GM18502 (cell line): ENCODE measurements at regions not wholly inside any gene's neighbourhood (a gene's known extent, or its start where the extent isn't known, plus 50 kb on each side); places are given as distances from the start of the nearest gene placed in this dataset.

Experiments
- ATAC-seq: cut with Tn5 transposase; IDR thresholded peaks from one replicate; pipeline ENCODE4 v1.9.1; 2021; ENCODE audit warnings: mild to moderate bottlenecking; ENCODE audit not compliant: unreplicated experiment, poor library complexity

DNA sequence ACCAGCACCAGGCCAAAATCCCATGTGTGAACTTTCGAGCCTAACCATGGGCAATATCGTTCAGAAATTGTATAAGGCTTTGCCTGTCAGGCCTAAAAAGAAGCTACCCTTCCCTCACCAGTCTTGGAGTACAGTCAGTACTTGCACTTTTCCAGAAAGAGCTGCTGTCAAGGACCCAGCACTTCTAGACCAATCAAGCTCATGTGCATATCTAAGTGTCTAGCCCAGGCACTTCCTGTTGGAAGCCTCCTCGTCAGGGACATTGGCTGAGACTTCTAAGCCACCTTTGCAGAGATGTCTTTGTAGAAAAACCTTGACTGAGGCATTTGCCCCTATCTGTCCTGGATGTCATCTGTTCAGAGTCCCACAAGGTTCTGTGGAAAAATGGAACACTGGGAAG is 1930.5 kb downstream of the EFNA5 start:
- ATAC-seq, result no peak

- ATAC-seq, result no peak
Observed at GRCh38 chr5:105739732-105740131, 1931.0 kb downstream of the EFNA5 start.

DNA sequence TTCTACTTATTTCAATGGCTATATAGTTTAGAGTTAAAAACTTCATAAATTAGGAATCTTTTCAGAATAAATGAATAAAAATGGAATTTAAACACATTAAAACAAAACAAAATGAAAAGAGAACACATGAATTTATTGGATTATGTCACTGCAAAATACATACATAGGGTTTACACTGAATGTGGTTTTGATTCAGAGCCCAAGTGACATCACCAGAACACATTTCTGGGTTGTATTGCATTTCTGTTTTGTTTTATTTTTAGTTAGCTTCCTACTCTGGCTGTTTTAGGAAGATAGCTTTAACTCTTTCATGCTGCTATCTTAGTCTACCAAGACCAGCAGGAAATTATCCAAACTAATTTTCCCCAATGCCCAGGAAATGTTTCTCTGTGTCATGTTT is 1935.0 kb downstream of the EFNA5 start:
- ATAC-seq, result no peak

DNA sequence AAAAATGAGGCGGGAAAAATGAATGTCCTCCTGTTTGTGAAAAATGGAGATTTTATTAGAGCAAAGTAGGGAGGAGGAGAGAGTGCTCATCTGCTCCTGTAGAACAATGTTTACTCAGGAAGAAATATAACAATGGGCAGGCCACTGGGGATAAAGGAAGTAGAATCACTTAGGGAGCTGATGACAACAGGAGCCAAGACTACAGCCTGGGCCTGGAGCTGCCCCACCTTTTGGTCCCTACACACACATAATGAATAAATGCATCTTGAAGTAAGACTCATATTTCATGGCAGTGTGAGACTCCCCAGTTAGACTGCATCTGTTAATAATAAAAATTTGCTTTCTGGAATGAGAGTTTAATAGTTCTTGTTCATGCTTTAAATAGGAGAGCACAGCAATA is 1939.8 kb downstream of the EFNA5 start:
- no peak for ATAC-seq

GRCh38 chr5:105726093-105726492 is 1944.6 kb downstream of the EFNA5 start:
- ATAC-seq, result no peak

GRCh38 chr5:105708442-105708841 is 1962.3 kb downstream of the EFNA5 start:
- no peak for ATAC-seq

DNA sequence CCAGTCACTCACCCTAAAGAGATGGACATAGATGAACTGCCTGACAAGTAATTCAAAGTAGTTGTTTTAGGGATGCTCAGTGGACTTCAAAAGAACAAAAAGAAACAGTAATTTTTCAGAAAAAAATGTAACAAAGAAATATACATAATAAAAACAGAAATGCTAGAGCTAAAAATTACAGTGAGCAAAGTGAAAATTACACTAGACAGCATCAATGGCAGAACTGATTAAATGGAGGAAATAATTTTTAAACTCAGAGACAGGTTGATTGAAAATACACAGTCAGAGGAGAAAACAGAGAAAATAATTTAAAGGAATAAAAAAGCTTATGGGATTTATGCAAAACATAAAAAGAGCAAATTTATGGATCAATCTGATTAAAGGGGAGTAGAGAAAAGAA is 1968.4 kb downstream of the EFNA5 start:
- ATAC-seq, result no peak

DNA sequence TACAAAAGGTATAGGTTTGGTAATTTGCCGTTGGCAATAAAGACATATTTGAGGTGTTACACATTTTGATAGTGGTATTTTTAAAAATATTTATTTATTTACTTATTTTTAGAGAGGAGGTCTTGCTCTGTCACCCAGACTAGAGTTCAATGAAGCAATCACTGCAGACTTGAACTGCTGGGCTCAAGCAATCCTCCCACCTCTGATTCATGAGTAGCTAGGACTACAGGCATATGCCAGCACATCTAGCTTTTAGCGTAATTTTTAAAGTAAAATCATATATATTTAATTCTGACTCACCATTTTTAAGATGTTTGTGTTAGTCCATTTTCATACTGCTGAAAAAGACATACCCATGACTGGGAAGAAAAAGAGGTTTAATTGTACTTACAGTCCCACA is 1974.3 kb downstream of the EFNA5 start:
- ATAC-seq, result no peak

DNA sequence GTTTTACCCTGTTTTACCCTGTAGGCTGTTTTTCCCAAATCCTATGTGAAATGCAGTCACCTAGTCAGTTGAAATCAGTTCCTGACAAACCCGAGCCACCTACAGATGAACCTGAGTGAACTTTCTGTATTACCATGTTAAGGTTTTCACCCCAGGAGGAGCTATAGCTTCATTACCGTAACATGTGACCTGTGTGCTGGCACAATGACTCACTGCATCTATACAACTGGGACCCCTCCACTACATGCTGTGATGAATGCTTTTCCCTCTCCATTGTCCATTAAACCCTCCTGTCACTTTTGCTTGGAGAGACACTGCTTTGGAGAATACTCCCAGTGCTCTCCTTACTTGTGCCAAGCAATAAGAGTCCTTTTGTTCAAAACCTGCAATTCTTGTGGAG is 1974.8 kb downstream of the EFNA5 start:
- ATAC-seq, result no peak

GRCh38 chr5:105689596-105689995 is 1981.1 kb downstream of the EFNA5 start:
- ATAC-seq, result no peak

GRCh38 chr5:105688227-105688792 is 1982.4 kb downstream of the EFNA5 start:
- ATAC-seq, result no peak

DNA sequence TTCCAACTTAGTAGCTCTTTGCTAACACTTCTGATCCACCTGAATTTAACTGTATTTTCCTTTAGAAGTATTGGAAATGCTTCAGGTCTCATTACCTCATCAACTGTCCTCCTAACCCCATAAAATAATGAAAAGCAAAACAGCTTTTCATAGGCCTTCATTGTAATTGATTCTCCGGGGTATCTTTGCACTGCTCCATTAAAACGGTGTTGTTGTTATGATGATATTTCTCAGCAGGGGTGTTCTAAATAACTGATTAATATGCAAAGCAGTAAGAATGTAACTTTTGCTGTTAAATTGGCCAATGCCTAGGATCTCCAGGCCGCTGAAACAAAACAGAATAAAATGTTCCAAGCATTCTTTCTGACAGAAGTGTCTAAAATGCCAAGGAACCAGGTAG is 1983.2 kb downstream of the EFNA5 start:
- no peak for ATAC-seq

DNA sequence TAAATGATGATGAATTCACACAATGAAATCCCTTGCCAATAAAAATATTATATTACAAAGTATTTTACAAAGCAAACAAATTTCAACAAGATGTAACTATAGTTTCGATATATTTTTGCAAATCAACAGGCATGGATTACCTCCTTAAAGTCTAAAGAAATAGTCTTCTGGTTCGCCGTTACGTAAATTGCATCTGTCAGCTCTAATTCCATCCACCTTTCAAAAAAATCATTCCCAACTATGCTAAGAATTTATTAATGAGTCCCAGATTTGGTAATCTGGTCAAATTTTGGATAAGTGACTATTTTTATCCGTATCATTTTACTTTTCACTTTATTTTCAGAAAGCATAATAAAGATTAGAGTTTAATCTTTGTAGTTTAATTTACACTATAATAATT is 1984.9 kb downstream of the EFNA5 start:
- ATAC-seq, result no peak

GRCh38 chr5:105684799-105685198 is 1985.9 kb downstream of the EFNA5 start:
- no peak for ATAC-seq

DNA sequence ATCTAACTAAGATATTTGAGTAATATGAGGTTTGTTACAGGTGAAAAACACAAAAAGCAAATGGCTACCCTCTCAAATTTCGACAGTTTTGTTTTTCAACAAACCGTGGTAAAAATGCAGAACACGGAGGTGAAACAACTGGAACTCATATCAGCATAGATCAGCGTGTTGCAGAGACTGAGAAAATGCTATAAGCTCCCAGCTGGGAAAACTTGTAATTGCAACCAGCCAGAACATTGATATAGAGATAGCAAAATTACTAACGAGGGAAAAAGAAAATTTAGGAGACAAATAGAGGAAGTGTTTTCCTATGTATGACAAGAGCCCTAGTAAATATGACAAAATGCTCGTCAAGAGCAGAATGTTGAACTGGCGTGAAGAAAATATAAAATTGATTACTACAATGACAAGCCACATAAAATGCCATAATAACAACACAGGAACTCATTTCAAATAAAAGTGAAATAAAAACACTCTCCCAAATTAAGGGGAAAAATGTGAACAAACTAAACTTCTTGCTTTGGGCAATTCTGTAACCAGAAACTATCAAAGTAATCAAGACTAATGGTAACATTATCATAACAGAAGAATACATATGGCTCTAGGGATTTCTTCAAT is 1989.8 kb downstream of the EFNA5 start:
- no peak for ATAC-seq

DNA sequence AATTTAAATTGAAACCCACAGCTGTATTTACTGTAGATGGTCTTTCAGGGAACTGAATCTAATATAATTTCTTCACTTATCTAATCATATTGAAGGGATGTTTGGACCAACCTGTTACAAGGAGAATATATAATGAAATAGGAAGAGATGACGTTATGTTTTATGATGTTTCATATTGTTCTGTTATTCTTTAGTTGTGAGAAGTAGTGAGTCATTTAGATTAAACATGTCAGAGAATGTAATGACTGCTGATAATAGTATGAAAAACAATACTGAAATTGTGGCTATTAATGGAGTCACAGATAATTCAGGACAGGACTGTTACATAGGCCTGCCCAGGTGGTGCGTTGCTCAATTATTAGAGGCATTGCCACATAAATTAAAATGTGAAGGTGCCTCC is 1993.4 kb downstream of the EFNA5 start:
- no peak for ATAC-seq

- no peak for ATAC-seq
Observed at GRCh38 chr5:105670596-105670995, 2000.1 kb downstream of the EFNA5 start.

DNA sequence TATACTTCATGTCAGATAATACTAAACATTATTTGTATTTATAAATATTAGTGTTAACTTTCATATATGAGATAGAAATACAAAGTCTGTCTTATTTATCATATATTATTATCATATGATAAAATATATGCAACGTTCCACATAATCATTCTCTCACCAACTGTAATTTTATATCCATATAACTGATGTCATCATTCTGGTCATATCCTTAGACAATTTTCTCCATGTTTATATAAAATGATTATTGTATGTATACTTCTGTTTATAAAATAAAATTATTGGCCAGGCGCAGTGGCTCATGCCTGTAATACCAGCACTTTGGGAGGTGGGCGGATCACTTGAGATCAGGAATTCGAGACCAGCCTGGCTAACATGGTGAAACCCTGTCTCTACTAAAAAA is 2007.1 kb downstream of the EFNA5 start:
- ATAC-seq, result no peak

DNA sequence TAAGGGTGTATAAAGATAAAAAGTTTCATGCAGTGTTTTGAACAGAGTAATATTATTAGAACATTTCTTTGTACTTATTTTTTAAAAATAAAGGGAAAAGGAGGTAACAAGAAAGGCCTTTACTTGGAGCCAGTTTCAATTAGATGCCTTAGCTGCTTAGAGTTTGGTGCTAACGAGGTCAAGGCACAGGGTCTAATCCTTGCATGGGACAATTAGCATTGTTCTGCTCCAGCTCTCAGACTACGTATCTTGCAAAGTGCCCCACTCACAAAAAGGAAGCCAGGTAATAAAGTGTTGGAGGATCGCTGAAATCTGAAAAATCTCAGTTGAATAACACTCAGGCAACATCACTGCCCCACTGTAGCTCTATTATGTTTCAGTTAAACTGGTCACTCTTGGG is 2011.3 kb downstream of the EFNA5 start:
- no peak for ATAC-seq

GRCh38 chr5:105640328-105640727 is 2030.4 kb downstream of the EFNA5 start:
- ATAC-seq, result no peak

DNA sequence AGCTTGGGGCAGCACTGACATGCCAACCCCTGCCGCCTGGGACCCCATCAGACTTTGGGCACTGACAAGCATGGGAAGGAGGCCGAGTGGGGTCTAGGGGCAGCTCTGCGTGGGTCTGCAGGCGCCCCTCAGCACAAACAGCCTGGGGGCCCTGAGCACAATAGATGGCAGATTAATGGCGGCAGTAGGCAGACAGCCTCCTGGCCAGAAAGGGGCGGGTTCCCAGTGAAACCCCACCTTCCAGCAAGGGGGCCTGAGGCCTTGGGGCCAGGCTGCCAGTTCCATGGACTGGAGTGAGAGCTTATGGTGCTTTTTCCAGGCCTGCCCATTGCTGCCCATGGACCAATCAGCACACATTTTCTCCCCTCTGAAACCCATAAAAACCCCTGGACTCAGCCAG is 2031.2 kb downstream of the EFNA5 start:
- no peak for ATAC-seq

GRCh38 chr5:105639068-105639467 is 2031.7 kb downstream of the EFNA5 start:
- no peak for ATAC-seq

DNA sequence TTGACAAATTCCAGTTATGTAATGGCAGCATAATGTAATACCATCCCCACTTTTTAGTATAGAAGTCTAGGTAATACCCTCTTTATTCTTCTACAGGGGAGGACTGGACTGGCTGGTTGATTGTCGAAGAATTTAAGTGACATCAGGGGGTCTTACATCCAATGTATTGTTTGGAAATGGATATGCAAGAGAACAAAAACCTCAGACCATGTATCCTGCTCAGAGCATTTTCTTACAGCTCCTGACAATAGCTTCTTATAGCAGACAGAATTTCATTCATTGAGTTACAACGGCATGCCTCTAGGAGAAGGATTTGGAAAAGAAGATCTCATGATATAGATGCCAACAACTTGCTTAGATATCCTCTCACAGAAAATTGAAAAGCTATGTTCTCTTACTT is 2032.3 kb downstream of the EFNA5 start:
- no peak for ATAC-seq
